BLaER1 treated with 17β-estradiol and CSF1 and Interleukin-3, amounts not matched to agents 10 nM and 100 nM (cell line): ENCODE measurements at regions not wholly inside any gene's neighbourhood (a gene's known extent, or its start where the extent isn't known, plus 50 kb on each side); places are given as distances from the start of the nearest gene placed in this dataset.

Experiments
- H3K27ac ChIP-seq, 11 experiments: shearing (Covaris generic); formaldehyde crosslinking; 2 replicates each; pipeline ENCODE4 v1.8.1; 2022
- H3K27me3 ChIP-seq, 11 experiments: shearing (Covaris generic); formaldehyde crosslinking; 2 replicates each; pipeline ENCODE4 v1.8.1; 2022
- H3K36me3 ChIP-seq, 11 experiments: shearing (Covaris generic); formaldehyde crosslinking; 2 replicates each; pipeline ENCODE4 v1.8.1; 2022
- H3K4me1 ChIP-seq, 10 experiments: shearing (Covaris generic); formaldehyde crosslinking; 2 replicates each; pipeline ENCODE4 v1.8.1; 2022
- H3K4me2 ChIP-seq, 11 experiments: shearing (Covaris generic); formaldehyde crosslinking; 2 replicates each; pipeline ENCODE4 v1.8.1; 2022
- H3K4me3 ChIP-seq, 10 experiments: shearing (Covaris generic); formaldehyde crosslinking; 2 replicates each; pipeline ENCODE4 v1.8.1; 2022
- H3K9ac ChIP-seq, 11 experiments: shearing (Covaris generic); formaldehyde crosslinking; 2 replicates each; pipeline ENCODE4 v1.8.1; 2022
- H3K9me3 ChIP-seq, 11 experiments: shearing (Covaris generic); formaldehyde crosslinking; replicated peaks in 1 of 11; 2 replicates each; pipeline ENCODE4 v1.8.1; 2022
- H4K20me1 ChIP-seq, 11 experiments: shearing (Covaris generic); formaldehyde crosslinking; 2 replicates each; pipeline ENCODE4 v1.8.1; 2022
- Cebpa-rat ChIP-seq, 11 experiments: shearing (Covaris generic); IDR thresholded peaks; 2 replicates each; pipeline ENCODE4 v1.8.1; 2022

DNA sequence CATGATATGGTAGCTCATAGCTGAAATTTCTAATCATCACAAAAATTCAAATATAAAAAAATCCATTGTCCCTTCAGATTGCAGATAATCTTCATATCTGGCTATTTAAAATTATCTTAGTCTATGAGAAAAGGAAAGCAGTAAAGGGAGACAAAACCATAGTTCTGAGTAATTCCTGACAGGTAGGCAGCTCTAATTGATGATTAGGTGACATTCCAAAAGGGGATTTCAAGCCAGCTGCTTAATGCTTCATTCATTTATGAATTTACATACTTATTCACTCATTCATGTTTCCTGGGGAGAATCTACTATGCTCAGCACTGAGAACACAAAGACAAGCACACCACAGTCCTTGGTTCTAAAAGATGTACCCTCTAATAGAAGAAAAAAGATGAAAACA is 437.1 kb downstream of the COL12A1 start:
- H4K20me1 ChIP-seq, result no peaks in the 10 kb centered on the region
- H3K4me3 ChIP-seq, result no peak overlapping the region
- no peak overlapping the region for H3K4me2 ChIP-seq
- H3K27ac ChIP-seq, result no peak overlapping the region
- H3K9ac ChIP-seq, result no peak overlapping the region
- H3K27me3 ChIP-seq, result no peaks in the 10 kb centered on the region
- peaks cover 0 to 8% (median 0%) of the 10 kb centered on the region in 11 experiments; a peak in 3 of 22 replicates for H3K9me3 ChIP-seq
- H3K4me1 ChIP-seq, result peaks cover 0 to 7% (median 0%) of the 10 kb centered on the region in 10 experiments; a peak in 1 of 20 replicates
- TF ChIP-seq Cebpa-rat (IDR thresholded peaks at IDR 0.05), result no peak
- H3K36me3 ChIP-seq, result no peaks in the 10 kb centered on the region

- H3K4me3 ChIP-seq, result no peak overlapping the region
- H3K27me3 ChIP-seq, result no peaks in the 10 kb centered on the region
- H3K4me1 ChIP-seq, result peaks cover 0 to 7% (median 0%) of the 10 kb centered on the region in 10 experiments; a peak in 1 of 20 replicates
- H3K9me3 ChIP-seq, result peaks cover 0 to 8% (median 0%) of the 10 kb centered on the region in 11 experiments; a peak in 3 of 22 replicates
- TF ChIP-seq Cebpa-rat (IDR thresholded peaks at IDR 0.05), result no peak
- H3K36me3 ChIP-seq, result no peaks in the 10 kb centered on the region
- H3K4me2 ChIP-seq, result no peak overlapping the region
- H3K27ac ChIP-seq, result no peak overlapping the region
- no peaks in the 10 kb centered on the region for H4K20me1 ChIP-seq
- no peak overlapping the region for H3K9ac ChIP-seq
These were observed 437.7 kb downstream of the COL12A1 start for GRCh38 chr6:74768120-74768519.

- no peak overlapping the region for H3K4me2 ChIP-seq
These were observed 440.4 kb downstream of the COL12A1 start for GRCh38 chr6:74765486-74765885.

GRCh38 chr6:74764486-74764885 is 441.4 kb downstream of the COL12A1 start:
- Histone ChIP-seq H3K9ac (no peak overlapping the region), H3K27me3 (no peaks in the 10 kb centered on the region), H3K4me1 (no peaks in the 10 kb centered on the region), H3K27ac (no peak overlapping the region), H3K36me3 (no peaks in the 10 kb centered on the region), H4K20me1 (no peaks in the 10 kb centered on the region), H3K9me3 (peaks cover 0 to 8% (median 0%) of the 10 kb centered on the region in 11 experiments; a peak in 3 of 22 replicates), H3K4me2 (no peak overlapping the region), H3K4me3 (no peak overlapping the region)
- TF ChIP-seq Cebpa-rat (IDR thresholded peaks at IDR 0.05), result no peak

More at GRCh38 chr6:74765486-74765885, 440.4 kb downstream of the COL12A1 start:
- H3K9me3 ChIP-seq, result peaks cover 0 to 8% (median 0%) of the 10 kb centered on the region in 11 experiments; a peak in 3 of 22 replicates
- no peak overlapping the region for H3K4me3 ChIP-seq
- H3K36me3 ChIP-seq, result no peaks in the 10 kb centered on the region
- no peaks in the 10 kb centered on the region for H4K20me1 ChIP-seq
- H3K4me1 ChIP-seq, result peaks cover 0 to 7% (median 0%) of the 10 kb centered on the region in 10 experiments; a peak in 1 of 20 replicates
- TF ChIP-seq Cebpa-rat (IDR thresholded peaks at IDR 0.05), result no peak
- no peak overlapping the region for H3K9ac ChIP-seq
- H3K27ac ChIP-seq, result no peak overlapping the region
- H3K27me3 ChIP-seq, result no peaks in the 10 kb centered on the region

DNA sequence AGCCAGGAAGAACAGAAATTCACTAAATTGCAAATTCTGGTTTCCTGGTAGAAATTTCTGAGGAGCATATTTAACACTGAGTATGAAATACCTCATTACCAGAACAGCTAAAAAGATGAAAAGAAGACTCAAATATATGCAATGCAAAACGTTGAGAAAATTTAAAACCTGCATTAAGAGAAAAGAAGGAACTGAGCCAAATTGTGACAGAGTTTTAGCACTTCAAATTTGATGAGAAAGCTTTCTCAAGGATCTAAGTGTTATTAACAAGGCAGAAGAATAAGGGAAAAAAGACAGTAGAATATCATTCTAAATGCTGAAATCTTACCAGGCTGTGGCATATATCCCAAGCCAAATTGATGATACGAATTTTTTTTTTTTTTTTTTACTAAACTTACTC is 443.0 kb downstream of the COL12A1 start:
- no peaks in the 10 kb centered on the region for H3K27me3 ChIP-seq
- H3K4me1 ChIP-seq, result no peaks in the 10 kb centered on the region
- peaks cover 0 to 8% (median 0%) of the 10 kb centered on the region in 11 experiments; a peak in 3 of 22 replicates for H3K9me3 ChIP-seq
- H3K4me3 ChIP-seq, result no peak overlapping the region
- no peaks in the 10 kb centered on the region for H4K20me1 ChIP-seq
- H3K36me3 ChIP-seq, result no peaks in the 10 kb centered on the region
- no peak for TF ChIP-seq Cebpa-rat (IDR thresholded peaks at IDR 0.05)
- H3K4me2 ChIP-seq, result no peak overlapping the region
- no peak overlapping the region for H3K27ac ChIP-seq
- no peak overlapping the region for H3K9ac ChIP-seq

GRCh38 chr6:74757813-74758212 is 448.0 kb downstream of the COL12A1 start:
- Histone ChIP-seq H3K27ac (no peak overlapping the region), H3K36me3 (no peaks in the 10 kb centered on the region), H3K9me3 (no peaks in the 10 kb centered on the region), H3K4me1 (no peaks in the 10 kb centered on the region), H3K4me2 (no peak overlapping the region), H4K20me1 (no peaks in the 10 kb centered on the region), H3K4me3 (no peak overlapping the region), H3K9ac (no peak overlapping the region), H3K27me3 (no peaks in the 10 kb centered on the region)
- no peak for TF ChIP-seq Cebpa-rat (IDR thresholded peaks at IDR 0.05)

DNA sequence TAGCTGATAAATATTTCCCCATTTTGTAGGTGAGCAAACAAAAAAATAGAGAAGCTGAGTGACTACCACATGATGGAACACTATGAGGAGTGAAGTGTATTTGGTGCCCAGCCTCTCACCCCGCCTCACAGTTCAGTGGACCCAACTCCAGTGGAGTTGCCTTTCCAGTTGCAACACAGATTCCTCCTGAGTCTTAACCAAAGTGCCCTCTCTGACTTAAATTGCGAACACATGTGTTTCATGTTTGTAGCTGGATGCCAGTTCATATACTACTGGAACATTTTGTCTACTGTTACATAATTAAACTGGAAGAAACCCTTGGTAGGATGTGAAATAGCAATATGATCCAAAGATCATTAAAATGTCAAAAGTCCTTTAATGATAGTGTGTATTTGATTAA is 448.9 kb downstream of the COL12A1 start:
- H3K4me3 ChIP-seq, result no peak overlapping the region
- no peaks in the 10 kb centered on the region for H3K9me3 ChIP-seq
- no peak overlapping the region for H3K9ac ChIP-seq
- no peak overlapping the region for H3K4me2 ChIP-seq
- no peak for TF ChIP-seq Cebpa-rat (IDR thresholded peaks at IDR 0.05)
- no peaks in the 10 kb centered on the region for H4K20me1 ChIP-seq
- no peak overlapping the region for H3K27ac ChIP-seq
- no peaks in the 10 kb centered on the region for H3K4me1 ChIP-seq
- H3K36me3 ChIP-seq, result no peaks in the 10 kb centered on the region
- H3K27me3 ChIP-seq, result no peaks in the 10 kb centered on the region

- Histone ChIP-seq H3K4me3 (no peak overlapping the region), H3K9me3 (no peaks in the 10 kb centered on the region), H3K9ac (no peak overlapping the region), H4K20me1 (no peaks in the 10 kb centered on the region), H3K36me3 (no peaks in the 10 kb centered on the region), H3K27ac (no peak overlapping the region), H3K27me3 (no peaks in the 10 kb centered on the region), H3K4me1 (peaks cover 0 to 2% (median 0%) of the 10 kb centered on the region in 10 experiments; a peak in 2 of 20 replicates), H3K4me2 (no peak overlapping the region)
- no peak for TF ChIP-seq Cebpa-rat (IDR thresholded peaks at IDR 0.05)
These were observed 450.1 kb downstream of the COL12A1 start for GRCh38 chr6:74755778-74756177.

DNA sequence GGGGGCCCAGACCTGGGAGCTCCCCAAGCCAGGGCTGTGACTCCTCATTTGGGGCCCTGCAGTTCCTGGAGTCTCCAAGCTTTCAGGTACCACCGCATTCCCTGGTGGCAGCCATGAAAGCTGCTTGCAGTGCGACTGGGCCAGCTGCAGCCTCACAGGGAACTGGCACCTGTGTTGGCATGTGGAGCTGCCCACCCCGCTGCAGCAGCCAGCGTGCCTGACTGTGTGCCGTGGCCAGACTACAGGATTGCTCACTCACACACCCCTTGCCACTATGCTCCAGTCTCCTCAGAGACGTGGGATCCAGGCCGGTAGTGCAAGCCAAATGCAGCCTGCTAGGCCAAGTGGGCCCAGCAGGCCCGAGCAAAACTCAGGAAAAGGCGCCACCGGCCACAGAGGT is 450.7 kb downstream of the COL12A1 start:
- Histone ChIP-seq H3K4me3 (no peak overlapping the region), H4K20me1 (no peaks in the 10 kb centered on the region), H3K36me3 (no peaks in the 10 kb centered on the region), H3K4me2 (no peak overlapping the region), H3K9ac (no peak overlapping the region), H3K27ac (no peak overlapping the region), H3K9me3 (no peaks in the 10 kb centered on the region), H3K4me1 (peaks cover 0 to 8% (median 0%) of the 10 kb centered on the region in 10 experiments; a peak in 2 of 20 replicates), H3K27me3 (no peaks in the 10 kb centered on the region)
- no peak for TF ChIP-seq Cebpa-rat (IDR thresholded peaks at IDR 0.05)

GRCh38 chr6:74753883-74754600 is 451.8 kb downstream of the COL12A1 start:
- Histone ChIP-seq H4K20me1 (no peaks in the 10 kb centered on the region; a peak in 1 of 22 replicates), H3K4me1 (peaks cover 0 to 15% (median 0%) of the 10 kb centered on the region in 10 experiments; a peak in 4 of 20 replicates), H3K9ac (no peak overlapping the region), H3K4me3 (no peak overlapping the region), H3K9me3 (no peaks in the 10 kb centered on the region), H3K36me3 (no peaks in the 10 kb centered on the region), H3K4me2 (no peak overlapping the region), H3K27ac (no peak overlapping the region), H3K27me3 (no peaks in the 10 kb centered on the region)
- no peak for TF ChIP-seq Cebpa-rat (IDR thresholded peaks at IDR 0.05)
